ENCODE measurements at regions not wholly inside any gene's neighbourhood (a gene's known extent, or its start where the extent isn't known, plus 50 kb on each side); places are given as distances from the start of the nearest gene placed in this dataset.

- no peaks in the 10 kb centered on the region for H3K4me1 ChIP-seq
- TF ChIP-seq POLR2A (IDR thresholded peaks at IDR 0.05): no peak
- no peak for TF ChIP-seq CTCF (IDR thresholded peaks at IDR 0.05)
- no peak overlapping the region for H3K27ac ChIP-seq
- intact Hi-C loops (cut with DNase I): no loop called here
- no peaks in the 10 kb centered on the region for H3K27me3 ChIP-seq
- no peaks in the 10 kb centered on the region for H3K9me3 ChIP-seq
- DNase-seq: no peak
- no peak overlapping the region for H3K4me3 ChIP-seq (replicated peaks in 1 of 3)
- no peaks in the 10 kb centered on the region for H3K36me3 ChIP-seq
- WGBS, 2 donors: 94 to 97% methylated on average over 5 of the region's 5 CpGs
Observed at GRCh38 chr6:93927731-93928130, 508.4 kb upstream of the EPHA7 start.

- 93 to 94% methylated on average over 1 of the region's 1 CpG for WGBS, 2 donors
- no peak for DNase-seq
- no peaks in the 10 kb centered on the region for H3K27me3 ChIP-seq
- H3K9me3 ChIP-seq: no peaks in the 10 kb centered on the region
- no peak overlapping the region for H3K27ac ChIP-seq
- H3K4me3 ChIP-seq (replicated peaks in 1 of 3): no peak overlapping the region
- no peaks in the 10 kb centered on the region for H3K36me3 ChIP-seq
- no peaks in the 10 kb centered on the region for H3K4me1 ChIP-seq
- TF ChIP-seq POLR2A (IDR thresholded peaks at IDR 0.05) (no peak), CTCF (IDR thresholded peaks at IDR 0.05) (no peak)
- intact Hi-C loops (cut with DNase I): no loop called here
Observed at GRCh38 chr6:93919365-93919764, 500.0 kb upstream of the EPHA7 start.

- intact Hi-C loops (cut with DNase I): no loop called here
- H3K36me3 ChIP-seq: no peaks in the 10 kb centered on the region
- no peak for DNase-seq
- 83 to 88% methylated on average over 3 of the region's 3 CpGs for WGBS, 2 donors
- H3K4me3 ChIP-seq (replicated peaks in 1 of 3): no peak overlapping the region
- H3K4me1 ChIP-seq: no peaks in the 10 kb centered on the region
- H3K27me3 ChIP-seq: no peaks in the 10 kb centered on the region
- no peak overlapping the region for H3K27ac ChIP-seq
- no peaks in the 10 kb centered on the region for H3K9me3 ChIP-seq
- TF ChIP-seq CTCF (IDR thresholded peaks at IDR 0.05) (no peak), POLR2A (IDR thresholded peaks at IDR 0.05) (no peak)
Observed at GRCh38 chr6:93918258-93918657, 498.9 kb upstream of the EPHA7 start.

- H3K27me3 ChIP-seq: no peaks in the 10 kb centered on the region
- TF ChIP-seq CTCF (IDR thresholded peaks at IDR 0.05) (no peak), POLR2A (IDR thresholded peaks at IDR 0.05) (no peak)
- H3K4me1 ChIP-seq: no peaks in the 10 kb centered on the region
- H3K4me3 ChIP-seq (replicated peaks in 1 of 3): no peak overlapping the region
- H3K9me3 ChIP-seq: no peaks in the 10 kb centered on the region
- DNase-seq: no peak
- H3K27ac ChIP-seq: no peak overlapping the region
- H3K36me3 ChIP-seq: no peaks in the 10 kb centered on the region
- intact Hi-C loops (cut with DNase I): no loop called here
- 78 to 89% methylated on average over 1 of the region's 1 CpG for WGBS, 2 donors
Observed at GRCh38 chr6:93917216-93917615, 497.9 kb upstream of the EPHA7 start.

GRCh38 chr6:93916716-93917115, 497.4 kb upstream of the EPHA7 start:
- Histone ChIP-seq H3K27me3 (no peaks in the 10 kb centered on the region), H3K27ac (no peak overlapping the region), H3K9me3 (no peaks in the 10 kb centered on the region), H3K4me1 (no peaks in the 10 kb centered on the region), H3K4me3 (replicated peaks in 1 of 3) (no peak overlapping the region), H3K36me3 (no peaks in the 10 kb centered on the region)
- 70 to 73% methylated on average over 1 of the region's 1 CpG for WGBS, 2 donors
- DNase-seq: no peak
- intact Hi-C loops (cut with DNase I): no loop called here
- TF ChIP-seq CTCF (IDR thresholded peaks at IDR 0.05) (no peak), POLR2A (IDR thresholded peaks at IDR 0.05) (no peak)

Data from thyroid gland (tissue), 4 donors.